K562 (cell line): ENCODE measurements at regions not wholly inside any gene's neighbourhood (a gene's known extent, or its start where the extent isn't known, plus 50 kb on each side); places are given as distances from the start of the nearest gene placed in this dataset.

Source experiments
- ATAC-seq: fragments of 200-7000 bp; cut with Tn5 transposase; 3 replicates; pipeline ENCODE4 v1.9.1; 2020; ENCODE audit warnings: moderate library complexity
- BruUV-seq: library from RNA; stranded (reverse); fragments of 400-500 nt; replicated peaks from 2 replicates; lab custom pipeline; 2021; lab: Mats Ljungman, UMichigan
- CTCF ChIA-PET: fragments of 300-600 bp; formaldehyde crosslinking; extraction: SDS; loops from one replicate; lab custom pipeline; 2021; ENCODE audit warnings: low intra/inter-chr PET ratio; lab: Yijun Ruan, JAX
- POLR2A ChIA-PET: fragments of 300-600, 350-650 bp; sonication (Branson Sonifier 250); formaldehyde crosslinking; extraction: SDS; loops from one replicate; lab custom pipeline; 2021; ENCODE audit warnings: antibody characterized with exemption, inconsistent platforms; lab: Yijun Ruan, JAX
- DNase-seq, 4 experiments: peaks; one replicate each; pipeline versions ENCODE4 v3.0.0 to v3.0.0-alpha.2; 2011 to 2018; ENCODE audit warnings: low spot score in 3 of 4, mixed read lengths in 3 of 4; ENCODE audit errors: extremely low read depth in 1 of 4
- FAIRE-seq: peaks from 2 replicates; lab custom pipeline; 2011; peaks lifted over from hg19 to GRCh38; lab: Jason Lieb, UNC
- H2AFZ ChIP-seq: 2 replicates; pipeline ENCODE4 v1.6.0; 2011; ENCODE audit warnings: low read depth, low read length, control low read depth, inconsistent platforms
- H3K27ac ChIP-seq: fragments of 200-600 bp; 3 replicates; pipeline ENCODE4 v1.8.0; 2011; ENCODE audit warnings: low read depth, mild to moderate bottlenecking, control low read depth, inconsistent platforms, low read length, moderate library complexity, mixed read lengths; ENCODE audit errors: extremely low read depth
- H3K27me3 ChIP-seq, 2 experiments: fragments of 300-600 bp in 1 of 2; 2 replicates in 1 of 2; 3 replicates in 1 of 2; pipeline versions ENCODE4 v1.6.0 to v1.8.0; 2011; ENCODE audit warnings: inconsistent platforms in 2 of 2, low read length in 2 of 2, mild to moderate bottlenecking in 1 of 2, mixed read lengths in 1 of 2, moderate library complexity in 1 of 2; ENCODE audit not compliant: control insufficient read depth in 2 of 2, insufficient read depth in 2 of 2
- H3K36me3 ChIP-seq: fragments of 300-600 bp; 3 replicates; pipeline ENCODE4 v1.8.0; 2011; ENCODE audit warnings: mild to moderate bottlenecking, low read length, inconsistent platforms; ENCODE audit not compliant: control insufficient read depth, insufficient read depth
- H3K4me1 ChIP-seq, 2 experiments: fragments of 200-600 bp in 1 of 2; replicated peaks in 1 of 2; 2 replicates in 1 of 2; 3 replicates in 1 of 2; pipeline versions ENCODE4 v1.5.1 to v1.8.0; 2011; ENCODE audit warnings: inconsistent platforms in 2 of 2, low read length in 2 of 2, mild to moderate bottlenecking in 1 of 2, mixed read lengths in 1 of 2, moderate library complexity in 1 of 2; ENCODE audit not compliant: control insufficient read depth in 2 of 2, insufficient read depth in 2 of 2
- H3K4me2 ChIP-seq: 2 replicates; pipeline ENCODE4 v1.6.1; 2011; ENCODE audit warnings: low read length, control low read depth, inconsistent platforms, mixed read lengths; ENCODE audit not compliant: insufficient read depth
- H3K4me3 ChIP-seq: fragments of 200-600 bp; sonication (generic), shearing (Covaris generic); 2 replicates; pipeline ENCODE4 v1.5.1; 2016; ENCODE audit warnings: control low read depth, inconsistent platforms
- H3K79me2 ChIP-seq: fragments of 200-600 bp; 3 replicates; pipeline ENCODE4 v1.8.0; 2011; ENCODE audit warnings: low read length, inconsistent platforms; ENCODE audit not compliant: control insufficient read depth, insufficient read depth
- H3K9ac ChIP-seq, 2 experiments: 2 replicates each; pipeline versions ENCODE4 v1.6.0 to v1.6.1; 2011; ENCODE audit warnings: low read depth in 2 of 2, low read length in 2 of 2, control low read depth in 1 of 2, inconsistent platforms in 1 of 2, mild to moderate bottlenecking in 1 of 2, mixed read lengths in 1 of 2; ENCODE audit not compliant: insufficient read depth in 1 of 2
- H3K9me1 ChIP-seq: one replicate; pipeline ENCODE4 v1.6.0; 2011; ENCODE audit warnings: inconsistent platforms, mild to moderate bottlenecking, low read length, moderate library complexity; ENCODE audit not compliant: control insufficient read depth, insufficient read depth
- H3K9me3 ChIP-seq: replicated peaks from 2 replicates; pipeline ENCODE4 v1.5.1; 2011; ENCODE audit warnings: low read depth, low read length, inconsistent platforms; ENCODE audit not compliant: control insufficient read depth, insufficient read depth
- H4K20me1 ChIP-seq: replicated peaks from 2 replicates; pipeline ENCODE4 v1.6.1; 2011; ENCODE audit warnings: low read length, inconsistent platforms, mixed read lengths; ENCODE audit not compliant: control insufficient read depth, insufficient read depth
- ELK1 ChIP-seq: sonication (generic); formaldehyde crosslinking; IDR thresholded peaks from 2 replicates; pipeline ENCODE4 v1.8.1; 2022; ENCODE audit warnings: missing genetic modification reagents
- EP300 ChIP-seq: IDR thresholded peaks from 2 replicates; pipeline ENCODE4 v1.6.1; 2012; ENCODE audit warnings: low read length, improper control_type of control experiment
- HDAC8 ChIP-seq: fragments of 450-650 bp; IDR thresholded peaks from 2 replicates; pipeline ENCODE4 v1.6.1; 2016; ENCODE audit warnings: mild to moderate bottlenecking, missing genetic modification characterization, moderate library complexity, missing compliant biosample characterization
- SIRT6 ChIP-seq: IDR thresholded peaks from one replicate; pipeline ENCODE4 v1.6.1; 2012; ENCODE audit warnings: low read depth, mild to moderate bottlenecking, control low read depth, inconsistent platforms, low read length, moderate library complexity
- STAT5B ChIP-seq: fragments of 250-450 bp; sonication (Bioruptor Pico); IDR thresholded peaks from 2 replicates; pipeline ENCODE4 v1.8.0; 2021; ENCODE audit warnings: mild to moderate bottlenecking, inconsistent platforms
- YBX1 ChIP-seq: fragments of 450-650 bp; IDR thresholded peaks from 2 replicates; pipeline ENCODE4 v1.7.1; 2016; ENCODE audit warnings: mild to moderate bottlenecking
- ZNF232 ChIP-seq: sonication (generic); formaldehyde crosslinking; IDR thresholded peaks from 2 replicates; pipeline ENCODE4 v1.8.0; 2022; ENCODE audit warnings: mild to moderate bottlenecking, missing genetic modification reagents
- WGBS: fragments of 100-300 bp; shearing (Covaris generic); methylation state at CpG from one replicate; pipeline ENCODE4 v1.1.6; 2016; ENCODE audit warnings: low coverage, mixed read lengths; ENCODE audit not compliant: insufficient coverage; ENCODE audit errors: missing lambda C conversion rate; 5-methylcytosine and 5-hydroxymethylcytosine counted together
- in situ Hi-C: fragments of 300-500 bp; cut with MboI; formaldehyde crosslinking; loops from 4 replicates; pipeline ENCODE4 v1.15.0; 2018; ENCODE audit warnings: inconsistent platforms, mixed read lengths
- intact Hi-C: fragments of 100-400 bp; cut with micrococcal nuclease; formaldehyde crosslinking; loops from 2 replicates; pipeline ENCODE4 v1.14.2; 2022
- TF ChIP-seq, protein P1 (sequence below), 2 experiments: fragments of 200-800 bp in 1 of 2; sonication (Bioruptor generic) in 1 of 2; sonication (generic) in 1 of 2; formaldehyde crosslinking in 1 of 2; IDR thresholded peaks in 1 of 2; conservative IDR thresholded peaks in 1 of 2; 2 replicates each; pipeline versions ENCODE4 v1.5.0 to v1.6.1; 2016 to 2020; ENCODE audit warnings: missing compliant biosample characterization in 1 of 2, missing genetic modification characterization in 1 of 2, missing genetic modification reagents in 1 of 2
- TF ChIP-seq, protein P2 (sequence below): IDR thresholded peaks from 3 replicates; pipeline ENCODE4 v1.6.1; 2011; ENCODE audit warnings: borderline replicate concordance, mild to moderate bottlenecking; ENCODE audit not compliant: insufficient read length, insufficient read depth
- TF ChIP-seq, protein P3 (sequence below): fragments of 450-650 bp; IDR thresholded peaks from 2 replicates; pipeline ENCODE4 v1.6.1; 2017; ENCODE audit warnings: antibody characterized with exemption

DNA sequence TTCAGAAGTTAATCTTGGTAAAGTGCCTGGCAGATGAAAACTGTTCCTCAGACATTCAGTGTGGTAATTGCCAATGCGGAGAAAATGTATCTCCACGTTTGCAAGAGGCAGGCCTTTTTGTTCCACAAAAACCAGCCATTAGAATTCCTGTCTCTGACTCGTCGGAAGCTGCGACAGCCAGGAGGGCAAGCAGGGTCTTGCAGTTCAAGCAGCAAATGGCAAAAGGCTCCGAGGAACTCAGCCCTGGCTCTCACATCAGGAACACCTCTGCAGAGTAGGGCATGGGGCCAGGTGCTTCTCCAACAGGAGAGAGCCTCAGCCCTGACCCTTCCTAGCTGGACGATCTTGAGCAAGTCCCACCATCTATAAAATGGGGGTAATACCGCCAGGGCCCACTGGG, 69.0 kb upstream of the CPLX2 start:
- ChIA-PET POLR2A (no interaction called here), CTCF (no interaction called here)
- FAIRE-seq (no peak), ATAC-seq (no peak), DNase-seq (no peak)
- Histone ChIP-seq H3K4me3 (no peak overlapping the region), H3K9me3 (no peaks in the 10 kb centered on the region), H3K9me1 (no peaks in the 10 kb centered on the region), H2AFZ (no peak overlapping the region), H4K20me1 (no peaks in the 10 kb centered on the region), H3K4me2 (no peak overlapping the region), H3K27me3 (peaks cover 4 to 32% of the 10 kb centered on the region in 2 experiments; a peak in 3 of 5 replicates), H3K79me2 (no peaks in the 10 kb centered on the region), H3K4me1 (peaks cover 2 to 6% of the 10 kb centered on the region in 2 experiments; a peak in 4 of 5 replicates), H3K27ac (no peak overlapping the region), H3K36me3 (no peaks in the 10 kb centered on the region), H3K9ac (no peak overlapping the region)
- TF ChIP-seq HDAC8 (tag): no peak
- TF ChIP-seq EP300: no peak
- TF ChIP-seq, protein P1, sequence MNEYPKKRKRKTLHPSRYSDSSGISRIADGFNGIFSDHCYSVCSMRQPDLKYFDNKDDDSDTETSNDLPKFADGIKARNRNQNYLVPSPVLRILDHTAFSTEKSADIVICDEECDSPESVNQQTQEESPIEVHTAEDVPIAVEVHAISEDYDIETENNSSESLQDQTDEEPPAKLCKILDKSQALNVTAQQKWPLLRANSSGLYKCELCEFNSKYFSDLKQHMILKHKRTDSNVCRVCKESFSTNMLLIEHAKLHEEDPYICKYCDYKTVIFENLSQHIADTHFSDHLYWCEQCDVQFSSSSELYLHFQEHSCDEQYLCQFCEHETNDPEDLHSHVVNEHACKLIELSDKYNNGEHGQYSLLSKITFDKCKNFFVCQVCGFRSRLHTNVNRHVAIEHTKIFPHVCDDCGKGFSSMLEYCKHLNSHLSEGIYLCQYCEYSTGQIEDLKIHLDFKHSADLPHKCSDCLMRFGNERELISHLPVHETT (CRISPR knock-in tag; conservative IDR thresholded peaks at IDR 0.05 in 1 of 2, IDR thresholded peaks at IDR 0.05 in 1 of 2): no peak
- TF ChIP-seq YBX1: no peak
- TF ChIP-seq ELK1 (CRISPR knock-in tag): no peak
- TF ChIP-seq ZNF232 (CRISPR knock-in tag): no peak
- TF ChIP-seq STAT5B (CRISPR knock-in tag): no peak
- no peak for TF ChIP-seq SIRT6
- TF ChIP-seq, protein P2, sequence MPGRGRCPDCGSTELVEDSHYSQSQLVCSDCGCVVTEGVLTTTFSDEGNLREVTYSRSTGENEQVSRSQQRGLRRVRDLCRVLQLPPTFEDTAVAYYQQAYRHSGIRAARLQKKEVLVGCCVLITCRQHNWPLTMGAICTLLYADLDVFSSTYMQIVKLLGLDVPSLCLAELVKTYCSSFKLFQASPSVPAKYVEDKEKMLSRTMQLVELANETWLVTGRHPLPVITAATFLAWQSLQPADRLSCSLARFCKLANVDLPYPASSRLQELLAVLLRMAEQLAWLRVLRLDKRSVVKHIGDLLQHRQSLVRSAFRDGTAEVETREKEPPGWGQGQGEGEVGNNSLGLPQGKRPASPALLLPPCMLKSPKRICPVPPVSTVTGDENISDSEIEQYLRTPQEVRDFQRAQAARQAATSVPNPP: no peak
- TF ChIP-seq, protein P3, sequence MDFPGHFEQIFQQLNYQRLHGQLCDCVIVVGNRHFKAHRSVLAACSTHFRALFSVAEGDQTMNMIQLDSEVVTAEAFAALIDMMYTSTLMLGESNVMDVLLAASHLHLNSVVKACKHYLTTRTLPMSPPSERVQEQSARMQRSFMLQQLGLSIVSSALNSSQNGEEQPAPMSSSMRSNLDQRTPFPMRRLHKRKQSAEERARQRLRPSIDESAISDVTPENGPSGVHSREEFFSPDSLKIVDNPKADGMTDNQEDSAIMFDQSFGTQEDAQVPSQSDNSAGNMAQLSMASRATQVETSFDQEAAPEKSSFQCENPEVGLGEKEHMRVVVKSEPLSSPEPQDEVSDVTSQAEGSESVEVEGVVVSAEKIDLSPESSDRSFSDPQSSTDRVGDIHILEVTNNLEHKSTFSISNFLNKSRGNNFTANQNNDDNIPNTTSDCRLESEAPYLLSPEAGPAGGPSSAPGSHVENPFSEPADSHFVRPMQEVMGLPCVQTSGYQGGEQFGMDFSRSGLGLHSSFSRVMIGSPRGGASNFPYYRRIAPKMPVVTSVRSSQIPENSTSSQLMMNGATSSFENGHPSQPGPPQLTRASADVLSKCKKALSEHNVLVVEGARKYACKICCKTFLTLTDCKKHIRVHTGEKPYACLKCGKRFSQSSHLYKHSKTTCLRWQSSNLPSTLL: no peak
- WGBS: 1% methylated on average over 8 of the region's 8 CpGs
- in situ Hi-C loops: loop anchor here (10.0 kb wide), 1 partner anchor 942 kb away; no protein-coding TSS in a partner anchor
- intact Hi-C loops: no loop called here
- BruUV-seq: no TSS peak
